H9 (cell line): ENCODE measurements at regions not wholly inside any gene's neighbourhood (a gene's known extent, or its start where the extent isn't known, plus 50 kb on each side); places are given as distances from the start of the nearest gene placed in this dataset.

ENCODE experiments used
- DNase-seq: peaks from one replicate; pipeline ENCODE4 v3.0.0-alpha.2; 2017
- H2AFZ ChIP-seq: one replicate; pipeline ENCODE4 v1.6.1; 2013; ENCODE audit warnings: mild to moderate bottlenecking, low read length, control low read depth, moderate library complexity
- H2AK5ac ChIP-seq: 2 replicates; pipeline ENCODE4 v1.6.1; 2013; ENCODE audit warnings: low read length, control low read depth, mixed read lengths; ENCODE audit not compliant: insufficient read length
- H2BK120ac ChIP-seq: one replicate; pipeline ENCODE4 v1.6.1; 2013; ENCODE audit warnings: low read depth, mild to moderate bottlenecking, low read length, control low read depth, inconsistent platforms; ENCODE audit not compliant: poor library complexity, severe bottlenecking
- H2BK12ac ChIP-seq: 2 replicates; pipeline ENCODE4 v1.6.1; 2013; ENCODE audit warnings: low read length, control low read depth, mixed read lengths, low read depth; ENCODE audit not compliant: insufficient read length
- H2BK15ac ChIP-seq: 2 replicates; pipeline ENCODE4 v1.6.1; 2013; ENCODE audit warnings: low read depth, low read length, control low read depth
- H2BK20ac ChIP-seq: one replicate; pipeline ENCODE4 v1.6.1; 2013; ENCODE audit warnings: low read depth, mild to moderate bottlenecking, low read length, control low read depth, inconsistent platforms; ENCODE audit not compliant: poor library complexity, severe bottlenecking
- H2BK5ac ChIP-seq: 2 replicates; pipeline ENCODE4 v1.6.1; 2013; ENCODE audit warnings: low read length, control low read depth, mixed read lengths; ENCODE audit not compliant: insufficient read length
- H3K14ac ChIP-seq: 2 replicates; pipeline ENCODE4 v1.6.1; 2013; ENCODE audit warnings: low read length, control low read depth; ENCODE audit not compliant: insufficient read depth
- H3K18ac ChIP-seq: 2 replicates; pipeline ENCODE4 v1.6.1; 2013; ENCODE audit warnings: low read depth, mild to moderate bottlenecking, mixed read lengths, low read length, control low read depth; ENCODE audit not compliant: insufficient read length
- H3K23ac ChIP-seq: 2 replicates; pipeline ENCODE4 v1.6.1; 2013; ENCODE audit warnings: low read length, control low read depth, mixed read lengths, low read depth; ENCODE audit not compliant: insufficient read length
- H3K23me2 ChIP-seq: 2 replicates; pipeline ENCODE4 v1.6.1; 2013; ENCODE audit warnings: low read depth, mild to moderate bottlenecking, mixed read lengths, low read length, control low read depth; ENCODE audit not compliant: insufficient read length, poor library complexity, severe bottlenecking
- H3K27ac ChIP-seq: 2 replicates; pipeline ENCODE4 v1.5.1; 2013; ENCODE audit warnings: low read length, control low read depth, mixed read lengths, low read depth; ENCODE audit not compliant: insufficient read length
- H3K27me3 ChIP-seq: 2 replicates; pipeline ENCODE4 v1.6.1; 2013; ENCODE audit warnings: low read length, control low read depth, inconsistent platforms; ENCODE audit not compliant: insufficient read depth
- H3K4ac ChIP-seq: 2 replicates; pipeline ENCODE4 v1.6.1; 2013; ENCODE audit warnings: low read depth, mild to moderate bottlenecking, control low read depth, inconsistent platforms, low read length, moderate library complexity
- H3K4me1 ChIP-seq: 2 replicates; pipeline ENCODE4 v1.6.1; 2013; ENCODE audit warnings: low read length, control low read depth, inconsistent platforms; ENCODE audit not compliant: insufficient read depth
- H3K4me2 ChIP-seq: 2 replicates; pipeline ENCODE4 v1.6.1; 2013; ENCODE audit warnings: low read length, control low read depth, mixed read lengths; ENCODE audit not compliant: insufficient read length, insufficient read depth
- H3K56ac ChIP-seq: 2 replicates; pipeline ENCODE4 v1.6.1; 2013; ENCODE audit warnings: low read depth, mild to moderate bottlenecking, mixed read lengths, low read length, control low read depth; ENCODE audit not compliant: insufficient read length
- H3K79me1 ChIP-seq: 2 replicates; pipeline ENCODE4 v1.6.1; 2013; ENCODE audit warnings: low read depth, mild to moderate bottlenecking, moderate library complexity, low read length, control low read depth, inconsistent platforms; ENCODE audit not compliant: insufficient read depth, poor library complexity, severe bottlenecking
- H3K79me2 ChIP-seq: 2 replicates; pipeline ENCODE4 v1.6.1; 2013; ENCODE audit warnings: low read length, control low read depth, inconsistent platforms; ENCODE audit not compliant: insufficient read depth
- H3K9ac ChIP-seq: 2 replicates; pipeline ENCODE4 v1.6.1; 2013; ENCODE audit warnings: low read length, control low read depth, mixed read lengths; ENCODE audit not compliant: insufficient read length; ENCODE audit errors: extremely low read depth
- H3K9me3 ChIP-seq: one replicate; pipeline ENCODE4 v1.6.1; 2013; ENCODE audit warnings: low read depth, low read length, inconsistent platforms; ENCODE audit not compliant: control insufficient read depth
- H3T11ph ChIP-seq: one replicate; pipeline ENCODE4 v1.6.1; 2013; ENCODE audit warnings: mild to moderate bottlenecking, low read length, control low read depth, inconsistent platforms
- H4K20me1 ChIP-seq: one replicate; pipeline ENCODE4 v1.6.1; 2013; ENCODE audit not compliant: control insufficient read depth, insufficient read length, insufficient read depth
- H4K5ac ChIP-seq: 2 replicates; pipeline ENCODE4 v1.6.1; 2013; ENCODE audit warnings: low read depth, mild to moderate bottlenecking, mixed read lengths, low read length, control low read depth; ENCODE audit not compliant: insufficient read length
- H4K8ac ChIP-seq: replicated peaks from 2 replicates; pipeline ENCODE4 v1.6.1; 2013; ENCODE audit warnings: low read length, control low read depth, mixed read lengths, low read depth; ENCODE audit not compliant: insufficient read length
- H4K91ac ChIP-seq: 2 replicates; pipeline ENCODE4 v1.6.1; 2013; ENCODE audit warnings: low read depth, mild to moderate bottlenecking, moderate library complexity, mixed read lengths, low read length, control low read depth; ENCODE audit not compliant: insufficient read length
- H3K27ac Mint-ChIP-seq, 3 experiments: 2 replicates in 2 of 3; 3 replicates in 1 of 3; pipeline ENCODE4 v1.8.0; 2020 to 2021; ENCODE audit warnings: mixed read lengths in 3 of 3, mild to moderate bottlenecking in 1 of 3, moderate library complexity in 1 of 3
- H3K27me3 Mint-ChIP-seq: 2 replicates; pipeline ENCODE4 v1.8.0; 2021; ENCODE audit warnings: low read depth, mild to moderate bottlenecking, moderate library complexity, mixed read lengths
- H3K36me3 Mint-ChIP-seq, 3 experiments: 2 replicates in 2 of 3; 3 replicates in 1 of 3; pipeline ENCODE4 v1.8.0; 2020 to 2021; ENCODE audit warnings: low read depth in 3 of 3, mixed read lengths in 3 of 3; ENCODE audit not compliant: insufficient read depth in 1 of 3
- H3K4me1 Mint-ChIP-seq, 2 experiments: 2 replicates each; pipeline ENCODE4 v1.8.0; 2020; ENCODE audit warnings: mixed read lengths in 2 of 2
- H3K4me3 Mint-ChIP-seq, 2 experiments: 2 replicates in 1 of 2; 3 replicates in 1 of 2; pipeline ENCODE4 v1.8.0; 2020 to 2021; ENCODE audit warnings: mild to moderate bottlenecking in 2 of 2, mixed read lengths in 2 of 2, moderate library complexity in 1 of 2
- H3K9me3 Mint-ChIP-seq, 2 experiments: 2 replicates in 1 of 2; 3 replicates in 1 of 2; pipeline ENCODE4 v1.8.0; 2020; ENCODE audit warnings: mild to moderate bottlenecking in 2 of 2, mixed read lengths in 2 of 2, moderate library complexity in 1 of 2
- CTCF ChIP-seq: fragments of 200-600 bp; sonication (generic); conservative IDR thresholded peaks from 3 replicates; pipeline ENCODE4 v1.8.0; 2021; ENCODE audit warnings: antibody characterized with exemption, mild to moderate bottlenecking
- WGBS: extraction: QIAGEN DNeasy Blood & Tissue Kit; methylation state at CpG from one replicate; pipeline ENCODE4 v1.1.7; 2013; ENCODE audit warnings: missing lambda C conversion rate, low lambda C conversion rate, mixed read lengths; ENCODE audit not compliant: insufficient read length; ENCODE audit errors: extremely low coverage; 5-methylcytosine and 5-hydroxymethylcytosine counted together

GRCh38 chr11:110022548-110022947 is 70.6 kb upstream of the ZC3H12C start:
- H2BK5ac ChIP-seq, result no peak overlapping the region
- no peak overlapping the region for H2BK12ac ChIP-seq
- H3K23me2 ChIP-seq, result no peaks in the 10 kb centered on the region
- no peaks in the 10 kb centered on the region for H3K4me1 Mint-ChIP-seq
- no peak overlapping the region for H4K8ac ChIP-seq
- DNase-seq, result no peak
- H4K20me1 ChIP-seq, result no peaks in the 10 kb centered on the region
- H3K9ac ChIP-seq, result no peak overlapping the region
- TF ChIP-seq CTCF, result no peak
- H3K27ac ChIP-seq, result no peak overlapping the region
- no peaks in the 10 kb centered on the region for H3K27me3 ChIP-seq
- WGBS, result no CpG with 5 or more reads among the region's 1 CpG
- H2AFZ ChIP-seq, result no peak overlapping the region
- H3K4ac ChIP-seq, result no peak overlapping the region
- no peaks in the 10 kb centered on the region for H3K36me3 Mint-ChIP-seq
- no peak overlapping the region for H2AK5ac ChIP-seq
- H3K9me3 ChIP-seq, result no peaks in the 10 kb centered on the region
- no peaks in the 10 kb centered on the region for H3K27me3 Mint-ChIP-seq
- no peak overlapping the region for H2BK120ac ChIP-seq
- H3K4me2 ChIP-seq, result no peak overlapping the region
- no peaks in the 10 kb centered on the region for H3K79me1 ChIP-seq
- no peak overlapping the region for H4K91ac ChIP-seq
- H3T11ph ChIP-seq, result no peak overlapping the region
- no peak overlapping the region for H2BK20ac ChIP-seq
- no peak overlapping the region for H4K5ac ChIP-seq
- no peaks in the 10 kb centered on the region for H3K79me2 ChIP-seq
- H3K4me1 ChIP-seq, result no peaks in the 10 kb centered on the region
- no peaks in the 10 kb centered on the region for H3K9me3 Mint-ChIP-seq
- H3K23ac ChIP-seq, result no peak overlapping the region
- H2BK15ac ChIP-seq, result no peak overlapping the region
- no peak overlapping the region for H3K56ac ChIP-seq
- no peak overlapping the region for H3K18ac ChIP-seq
- no peak overlapping the region for H3K4me3 Mint-ChIP-seq
- H3K14ac ChIP-seq, result no peak overlapping the region; the same call in 1 of the 2 replicates
- H3K27ac Mint-ChIP-seq, result peak overlapping the region in 1 of 3 experiments; percentile 62; a peak in 2 of 7 replicates
